Fibroblast of gingiva (primary cell): ENCODE measurements at regions not wholly inside any gene's neighbourhood (a gene's known extent, or its start where the extent isn't known, plus 50 kb on each side); places are given as distances from the start of the nearest gene placed in this dataset.

Source experiments
- DNase-seq: peaks from one replicate; pipeline ENCODE4 v3.0.0-alpha.2; 2011; ENCODE audit warnings: low read depth

DNA sequence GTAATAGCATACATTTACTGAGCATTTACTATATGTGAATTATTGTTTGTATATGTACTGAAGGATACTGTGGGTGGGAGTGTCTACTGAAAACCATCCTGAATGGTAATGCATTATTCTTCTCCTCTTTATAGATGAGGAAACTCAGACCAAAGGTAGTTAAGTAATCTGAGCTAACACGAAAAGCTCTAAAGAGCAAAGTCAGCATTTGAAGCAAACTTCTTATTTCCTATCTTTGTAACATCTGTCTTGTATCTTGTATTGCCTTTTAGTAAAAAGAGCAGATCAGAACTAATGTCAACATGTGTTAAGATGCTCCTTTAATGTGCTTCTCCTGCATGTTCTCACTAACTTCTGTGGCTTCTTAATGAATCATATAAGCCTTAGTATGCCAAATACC is 382.8 kb upstream of the NXPH2 start:
- DNase-seq = no peak

DNA sequence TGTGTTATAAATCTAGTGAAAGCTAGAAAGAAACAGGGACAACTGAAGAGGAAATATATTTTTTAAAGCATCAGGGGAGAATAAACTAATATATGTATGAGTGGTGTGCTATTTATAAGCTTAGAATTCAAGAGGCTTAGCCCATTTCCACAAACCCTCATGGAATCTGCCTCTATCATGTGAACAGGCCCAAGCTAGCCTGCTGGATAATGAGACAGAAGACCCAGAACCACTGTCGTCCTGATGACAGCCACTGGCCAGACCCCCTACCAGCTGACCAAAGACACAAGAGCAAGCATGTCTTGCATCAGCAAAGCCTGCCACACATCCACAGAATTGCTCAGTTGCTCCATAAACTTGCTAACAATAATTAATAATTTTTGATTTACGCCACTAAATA is 382.3 kb upstream of the NXPH2 start:
- DNase-seq = no peak

DNA sequence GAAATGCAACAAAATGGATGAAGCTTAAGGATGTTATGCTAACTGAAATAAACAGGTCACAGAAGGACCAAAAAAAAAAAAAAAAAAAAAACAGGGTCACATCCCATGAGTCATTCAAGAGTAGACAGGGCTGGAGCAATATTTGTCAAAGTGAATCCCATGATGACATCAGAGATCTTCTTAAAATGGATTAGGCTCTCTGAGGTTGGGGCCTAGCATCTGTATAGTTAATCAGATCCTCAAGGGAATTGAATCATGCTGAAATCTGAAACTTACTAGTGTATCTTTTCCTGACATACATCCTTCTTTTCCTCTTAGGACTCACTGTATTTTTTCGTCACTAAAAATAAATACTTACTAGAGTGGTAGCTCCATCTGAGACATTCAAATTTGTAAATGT is 380.6 kb upstream of the NXPH2 start:
- no peak for DNase-seq

DNA sequence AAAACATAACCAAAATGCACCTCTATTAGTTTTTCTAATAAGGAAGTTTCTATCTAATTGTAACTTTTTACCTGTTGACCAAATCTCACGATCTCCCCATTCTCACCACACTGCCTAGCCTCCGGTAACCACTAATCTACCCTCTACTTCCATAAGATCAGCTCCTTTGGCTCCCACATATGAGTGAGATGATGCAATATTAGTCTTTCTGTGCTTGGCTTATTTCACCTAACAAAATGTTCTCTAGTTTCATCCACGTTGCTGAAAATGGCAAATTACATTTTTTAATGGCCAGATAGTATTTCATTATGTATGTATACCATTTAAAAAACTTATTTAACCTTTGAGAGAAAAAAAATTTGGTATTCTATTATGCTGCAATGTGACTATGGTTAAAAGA is 379.0 kb upstream of the NXPH2 start:
- DNase-seq = no peak

DNA sequence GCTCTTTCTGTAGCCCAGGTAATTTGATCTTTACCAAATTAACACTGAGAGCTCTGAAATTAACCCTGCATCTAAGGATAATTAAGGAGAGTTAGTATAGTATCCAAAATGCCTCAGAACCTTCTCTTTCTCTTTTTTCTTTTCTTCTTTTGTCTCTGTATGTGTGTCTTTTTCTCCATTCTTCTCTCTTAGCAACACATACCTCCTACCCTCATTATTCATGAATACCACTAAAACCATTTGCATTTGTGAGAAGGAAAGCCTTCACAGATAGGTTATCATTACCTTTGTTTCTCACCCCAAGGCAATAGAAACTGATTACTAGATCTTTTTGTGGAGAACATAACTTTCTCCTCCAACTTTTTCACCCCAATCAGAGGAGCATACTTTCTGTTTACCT is 376.5 kb upstream of the NXPH2 start:
- no peak for DNase-seq

DNA sequence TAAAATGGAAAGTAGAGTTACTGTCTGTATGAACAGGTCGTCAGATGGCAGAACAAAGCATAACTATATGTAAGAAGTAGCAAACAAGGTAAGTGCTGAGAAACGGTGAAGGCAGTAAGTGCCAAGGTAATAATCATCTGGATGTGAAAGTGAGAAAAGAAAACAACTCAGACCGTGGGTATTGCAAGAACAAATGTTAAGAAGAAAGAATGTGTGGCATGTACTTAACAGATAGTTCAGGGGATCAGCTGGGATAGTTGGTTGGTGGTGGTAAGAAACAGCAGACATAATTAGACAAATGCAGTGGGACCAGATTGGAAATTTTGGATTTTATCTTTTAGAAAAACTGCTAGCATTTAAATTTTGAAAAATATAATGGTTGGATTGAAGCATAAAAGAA is 375.8 kb upstream of the NXPH2 start:
- DNase-seq = no peak

DNA sequence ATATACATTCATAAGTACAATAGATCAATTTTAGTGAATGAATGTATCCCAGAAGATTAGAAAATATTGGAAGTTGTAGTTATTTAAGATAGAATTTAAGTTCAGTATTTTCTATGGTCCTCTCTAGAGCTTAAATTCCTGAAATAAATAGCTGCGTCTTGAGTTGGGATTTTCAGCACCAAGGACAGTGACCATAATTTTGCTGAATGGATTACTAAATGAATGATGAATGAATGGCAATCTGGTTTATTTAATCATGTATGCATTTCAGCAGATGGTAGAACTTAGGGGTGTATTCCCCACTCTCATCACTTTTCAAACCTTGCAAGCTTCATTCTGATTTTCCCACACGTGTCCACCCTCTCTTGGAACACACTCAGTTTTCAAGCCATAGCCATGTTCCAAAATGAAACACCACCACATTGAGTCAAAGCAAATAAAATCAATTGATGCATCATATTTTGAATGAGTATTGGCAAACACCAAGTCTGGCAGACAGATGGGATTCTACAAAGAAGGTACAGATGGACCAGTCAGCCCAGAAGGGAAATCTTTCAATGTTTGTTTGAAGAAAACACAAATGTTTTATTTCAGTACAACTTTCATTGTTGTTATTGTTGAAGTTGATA is 362.2 kb upstream of the NXPH2 start:
- no peak for DNase-seq

DNA sequence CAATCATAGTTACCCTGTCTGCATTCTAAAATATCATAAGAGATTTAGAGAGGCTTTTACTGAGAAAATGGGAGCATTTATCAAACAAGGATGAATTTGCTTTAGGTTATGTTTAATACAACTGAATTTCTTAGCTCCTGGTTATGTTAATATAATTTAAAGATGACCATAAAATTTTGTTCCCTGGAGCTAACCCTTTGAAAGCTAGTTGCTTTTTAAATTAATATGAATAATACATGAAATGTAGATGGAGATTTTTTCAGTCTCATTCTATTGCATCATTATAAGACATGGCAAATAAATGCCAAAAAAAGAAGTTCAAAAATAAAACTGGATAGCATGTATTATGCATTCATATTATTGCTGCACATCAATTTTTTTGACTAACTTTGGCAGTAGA is 344.1 kb upstream of the NXPH2 start:
- DNase-seq = no peak

DNA sequence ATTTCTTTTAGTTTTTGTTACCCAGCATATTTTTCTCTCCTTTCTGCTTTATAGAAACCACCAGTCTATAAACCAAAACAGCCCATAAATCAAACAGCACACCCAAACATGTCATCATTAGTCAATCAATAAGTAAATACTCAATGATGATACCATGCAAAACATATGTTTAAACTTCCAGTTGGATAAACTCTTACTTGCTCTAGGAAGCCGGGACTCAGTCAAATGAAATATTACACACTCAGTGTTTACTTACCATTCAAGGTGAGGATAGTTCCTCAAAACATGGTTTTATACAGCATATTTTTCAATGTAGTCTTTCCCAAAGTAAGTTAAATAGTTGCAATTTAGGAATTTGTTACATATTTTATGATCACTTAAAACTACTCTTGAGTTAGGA is 343.6 kb upstream of the NXPH2 start:
- no peak for DNase-seq

DNA sequence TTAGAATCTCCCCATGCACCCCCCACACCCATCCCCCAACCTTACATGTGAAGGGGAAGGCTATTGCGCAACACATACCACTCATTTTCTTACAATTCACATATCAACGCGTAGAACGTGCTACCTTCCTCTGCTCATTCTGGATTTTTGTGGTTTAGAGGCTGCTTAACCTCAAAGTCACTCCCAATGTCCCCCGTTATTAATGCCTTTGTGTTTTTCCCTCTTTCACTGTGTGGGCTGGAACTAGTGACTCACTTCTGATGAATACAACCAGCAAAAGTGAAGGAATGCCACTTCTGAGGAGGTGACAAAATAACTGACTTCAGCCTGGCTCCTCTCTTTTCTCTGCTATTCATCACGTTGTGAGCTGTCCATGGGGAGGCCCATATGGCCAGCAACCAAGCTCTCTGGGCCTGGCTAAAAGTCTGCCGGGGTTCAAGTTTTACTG is 342.5 kb upstream of the NXPH2 start:
- DNase-seq = no peak

DNA sequence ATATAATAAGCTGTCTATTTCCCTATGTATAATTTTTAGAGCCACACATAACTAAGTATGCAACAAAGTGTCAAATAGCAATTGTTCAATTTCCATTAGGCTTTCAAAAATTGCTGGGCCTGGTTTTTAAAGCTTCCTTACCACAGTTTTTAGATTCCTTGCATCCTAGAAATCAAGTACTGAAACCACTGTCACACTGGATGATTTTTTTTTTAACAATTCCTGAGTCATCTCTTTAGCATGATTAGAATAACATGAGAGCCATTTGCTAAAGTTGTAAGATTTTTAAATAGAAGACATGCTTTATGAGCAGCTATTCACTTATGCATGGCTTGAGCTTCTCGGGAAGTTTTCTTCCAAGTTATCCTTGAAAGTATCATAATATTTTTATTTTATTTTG is 319.5 kb upstream of the NXPH2 start:
- DNase-seq = no peak

DNA sequence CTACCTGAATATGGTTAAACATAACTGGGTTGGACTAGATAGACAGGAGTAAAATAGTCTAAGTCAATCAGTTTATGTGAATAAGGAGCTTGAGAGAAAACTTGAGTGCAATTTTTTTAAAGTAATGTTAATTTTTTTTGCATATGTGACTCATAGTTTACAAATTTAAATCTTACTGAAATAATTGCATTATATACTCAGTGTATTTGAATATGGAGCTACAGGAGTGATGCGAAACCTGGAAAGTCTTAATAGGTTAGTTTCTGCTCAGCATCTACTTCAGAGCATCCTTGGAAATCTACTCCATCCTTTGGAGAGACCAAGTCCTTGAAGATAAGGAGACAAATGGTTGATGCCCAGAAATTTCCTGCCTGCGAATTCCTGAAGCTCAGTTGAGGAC is 318.8 kb upstream of the NXPH2 start:
- no peak for DNase-seq

DNA sequence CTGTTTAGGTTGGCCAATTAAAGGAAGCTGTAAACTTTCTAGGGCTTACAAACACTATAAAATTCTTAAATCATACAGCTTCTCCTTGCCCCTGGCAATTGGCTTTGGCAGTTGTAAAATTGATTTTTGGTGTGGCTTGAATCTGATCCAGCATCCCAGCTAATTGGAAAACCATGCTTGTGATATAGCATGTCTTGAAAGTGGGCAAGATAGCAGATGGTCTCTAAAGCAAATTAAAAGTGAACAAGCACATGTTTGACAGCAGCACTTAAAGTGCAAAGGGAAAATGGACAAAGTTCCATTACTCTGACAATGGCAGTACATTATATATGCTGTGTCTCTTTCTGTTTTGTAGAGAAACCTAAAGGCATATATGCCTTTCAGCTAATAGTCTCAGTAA is 302.9 kb upstream of the NXPH2 start:
- DNase-seq = no peak

DNA sequence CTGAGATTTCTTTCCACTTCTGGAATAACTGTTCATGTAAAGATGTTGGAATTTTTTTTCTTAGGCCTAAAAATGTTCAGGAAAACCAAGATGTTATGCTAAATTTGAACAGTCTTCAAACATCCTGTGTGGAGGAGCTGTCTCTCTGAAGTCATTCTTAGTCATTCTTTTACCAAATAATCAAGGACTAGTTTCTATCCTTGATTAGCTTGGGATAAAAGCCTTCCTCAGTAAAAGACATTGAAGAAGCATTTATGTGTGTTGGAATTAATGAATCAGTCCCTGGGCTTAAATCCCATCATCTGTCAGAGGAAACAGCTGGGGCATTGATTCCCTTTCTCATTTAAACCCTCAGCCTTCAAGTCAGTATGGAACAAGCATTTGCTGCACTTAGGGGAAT is 300.1 kb upstream of the NXPH2 start:
- DNase-seq = no peak

DNA sequence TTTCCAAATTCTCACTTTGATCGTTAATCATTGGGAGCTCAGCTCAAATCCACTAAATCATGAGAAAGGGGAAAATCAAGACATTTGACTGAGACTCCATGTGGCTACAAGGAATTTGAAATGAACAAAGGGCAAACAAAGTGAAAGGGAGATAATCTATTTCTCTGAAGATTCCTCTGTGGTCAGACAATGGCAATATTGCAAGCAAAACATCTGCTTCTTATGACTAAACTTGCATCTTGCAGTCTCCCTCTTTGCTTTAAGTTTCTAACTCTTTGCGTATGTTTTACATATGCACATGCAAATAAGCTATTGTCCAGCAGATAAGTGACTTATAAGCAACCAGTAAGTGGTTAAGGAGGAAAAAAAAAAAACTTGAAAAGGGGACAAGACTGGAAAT is 299.1 kb upstream of the NXPH2 start:
- DNase-seq = no peak

DNA sequence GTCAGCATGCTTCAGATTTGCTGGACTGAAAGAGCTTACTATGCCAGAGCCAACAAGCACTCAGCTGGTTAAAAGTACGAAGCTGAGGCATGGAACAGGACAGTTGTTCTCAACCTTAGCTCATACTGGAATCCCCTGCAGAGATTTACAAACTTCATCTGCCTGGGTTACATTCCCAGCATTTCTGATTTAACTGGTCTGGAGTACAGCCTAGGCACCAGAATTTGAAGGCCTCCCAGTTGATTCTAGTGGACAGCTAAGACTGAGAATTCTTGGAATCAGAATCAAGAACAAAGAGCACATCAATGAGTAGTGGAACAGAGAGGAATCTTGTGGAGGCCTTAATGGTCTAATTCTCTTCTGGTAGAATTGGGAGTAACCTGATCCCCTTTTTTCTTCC is 298.2 kb upstream of the NXPH2 start:
- no peak for DNase-seq

DNA sequence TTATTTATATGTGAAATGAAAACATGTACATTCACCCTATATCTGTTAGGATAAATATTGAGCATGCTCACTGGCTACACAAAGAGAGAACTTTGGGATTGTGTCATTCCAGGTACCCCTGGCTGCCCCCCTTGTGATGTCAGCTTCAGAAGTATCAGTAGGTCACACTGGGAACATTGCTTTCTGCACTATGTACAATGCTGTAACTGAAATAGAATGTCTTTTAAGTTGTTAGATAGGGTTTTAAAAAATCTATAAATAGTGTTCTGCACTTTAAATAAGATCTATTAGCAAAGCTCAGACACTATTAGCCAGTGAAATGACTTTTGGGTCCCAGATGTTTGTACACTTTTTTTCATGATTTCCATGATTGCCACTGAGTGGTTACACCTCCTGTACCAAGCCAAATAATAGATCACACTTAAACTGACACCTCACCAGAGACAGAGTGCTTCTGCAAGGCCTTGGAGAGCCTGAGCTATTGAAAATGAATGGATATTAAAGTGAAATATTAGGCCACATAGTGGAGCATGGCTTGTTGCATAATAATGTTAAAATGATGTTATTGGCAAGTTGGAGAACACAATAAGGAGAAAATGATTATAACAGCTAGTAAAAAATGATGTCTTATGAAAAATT is 297.0 kb upstream of the NXPH2 start:
- DNase-seq = no peak

DNA sequence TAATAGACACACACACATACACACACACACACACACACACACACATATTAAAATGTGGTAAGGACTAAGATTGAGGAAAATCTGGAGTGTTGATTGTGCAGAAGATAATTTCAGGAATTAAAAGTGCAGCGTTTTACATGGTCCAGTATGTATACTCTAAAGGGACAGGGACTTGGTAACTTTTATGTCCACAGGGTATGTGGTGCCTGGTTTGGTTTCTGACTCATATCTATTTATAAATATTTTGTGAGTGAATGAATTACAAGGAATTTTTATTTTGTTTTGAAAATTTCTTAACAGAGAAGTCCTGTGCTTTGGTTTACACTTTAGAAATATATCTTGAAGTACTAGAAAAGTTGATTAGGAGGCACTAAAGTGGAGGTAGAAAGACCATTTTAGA is 287.7 kb upstream of the NXPH2 start:
- DNase-seq = no peak

DNA sequence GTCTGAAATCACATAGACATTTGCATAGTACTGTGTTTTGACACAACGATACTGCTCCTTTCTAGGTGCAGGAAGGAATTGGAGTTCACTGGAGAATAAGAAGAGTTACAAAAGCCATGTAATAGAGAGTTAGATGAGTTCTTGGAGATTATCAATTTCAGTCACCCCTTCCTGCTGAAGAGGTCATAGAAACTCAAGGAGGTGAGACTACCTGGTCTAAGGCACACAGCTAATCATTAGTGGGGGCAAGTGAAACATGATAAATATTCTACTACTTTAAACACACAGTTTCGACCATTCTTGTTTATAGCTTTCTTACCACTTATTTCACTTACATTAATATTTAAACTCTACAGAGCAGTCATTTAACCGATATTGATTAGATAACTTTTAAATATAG is 286.9 kb upstream of the NXPH2 start:
- DNase-seq = no peak

DNA sequence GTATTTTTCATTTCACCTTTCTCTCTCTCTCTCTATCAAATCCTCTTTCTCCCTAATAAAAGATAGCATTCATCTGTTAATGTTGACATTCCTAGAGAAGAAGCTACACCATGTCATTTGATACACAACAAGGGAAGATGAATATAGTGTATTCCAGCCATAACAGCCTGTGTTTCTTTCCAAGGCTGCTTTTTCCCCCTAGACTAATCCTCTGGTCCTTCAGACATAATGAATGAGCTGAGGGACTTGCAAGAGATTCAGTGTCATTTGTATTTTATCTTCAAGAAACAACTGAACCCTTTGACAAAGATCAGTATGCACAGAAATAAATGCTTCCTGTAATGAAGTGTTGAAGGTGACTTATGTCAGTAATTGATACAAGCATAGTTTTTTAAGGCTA is 284.0 kb upstream of the NXPH2 start:
- DNase-seq = no peak

DNA sequence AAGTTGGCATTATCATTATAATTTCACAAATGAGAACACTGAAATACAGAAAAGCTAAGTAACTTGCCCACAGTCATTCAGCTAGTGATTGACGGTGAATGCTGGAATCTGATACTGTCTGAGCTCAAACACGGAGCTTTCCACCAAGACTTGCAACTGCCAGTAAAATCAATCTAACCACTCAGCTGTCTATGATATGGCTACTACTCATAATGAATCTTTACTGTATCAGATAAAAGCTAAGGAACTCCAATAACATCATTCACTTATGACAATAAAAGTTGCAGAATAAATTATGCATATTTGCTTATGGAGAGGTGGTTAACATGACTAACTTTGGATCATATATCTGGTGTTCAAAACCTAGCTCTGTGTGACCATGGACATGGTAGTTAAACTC is 279.4 kb upstream of the NXPH2 start:
- DNase-seq = no peak

DNA sequence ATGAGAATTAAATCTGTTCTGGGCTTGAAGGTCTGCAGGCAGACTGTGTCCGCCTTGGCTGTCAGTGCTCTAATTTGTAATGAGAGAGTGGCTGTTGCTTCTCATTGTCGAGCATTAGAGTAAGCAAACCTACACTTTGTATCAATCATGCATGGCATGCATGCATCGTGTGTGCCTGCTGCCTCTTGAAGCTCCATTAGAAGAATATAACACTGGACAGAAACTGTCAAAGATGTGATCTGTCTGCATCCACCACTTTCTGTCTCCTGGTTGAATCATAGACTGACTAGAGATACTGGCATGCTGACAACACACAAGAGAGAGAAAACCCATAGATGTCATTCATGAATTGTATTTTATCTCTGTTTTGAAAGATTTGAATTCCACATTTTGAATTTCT is 275.0 kb upstream of the NXPH2 start:
- no peak for DNase-seq

DNA sequence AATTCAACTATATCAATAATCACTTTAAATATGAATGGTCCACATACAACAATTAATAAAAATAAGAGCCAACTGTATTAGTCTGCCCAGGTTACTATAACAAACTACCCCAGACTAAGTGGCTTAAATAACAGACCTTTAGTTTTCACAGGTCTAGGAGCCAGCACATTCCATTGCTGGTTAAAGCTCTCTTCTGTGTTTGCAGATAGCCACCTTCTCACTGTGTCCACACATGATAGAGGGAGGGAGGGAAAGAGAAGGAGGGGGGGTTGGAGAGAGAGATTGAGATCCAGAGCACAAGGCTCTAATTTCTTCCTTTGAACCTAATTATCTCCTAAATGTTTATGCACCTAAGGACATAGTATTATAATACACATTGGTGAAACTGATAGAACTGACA is 267.8 kb upstream of the NXPH2 start:
- no peak for DNase-seq

DNA sequence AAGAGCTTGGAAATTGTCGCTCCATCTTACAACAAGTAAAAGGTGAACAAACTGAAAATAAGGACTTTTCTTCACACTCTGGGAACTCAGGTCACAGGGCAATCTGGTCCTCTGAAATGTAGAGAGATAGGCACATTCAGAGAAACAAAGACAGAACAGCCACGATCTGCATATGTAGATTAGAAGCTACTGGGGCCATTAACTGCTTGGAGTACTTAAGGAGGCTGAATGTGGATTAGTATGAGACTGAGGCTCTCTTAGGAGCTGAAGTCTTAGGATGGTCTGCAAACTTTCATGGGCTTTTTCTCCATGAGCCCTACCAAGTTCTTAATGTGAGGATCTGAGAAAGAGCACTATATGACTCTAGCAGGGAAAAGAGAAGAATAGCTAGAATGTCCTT is 265.3 kb upstream of the NXPH2 start:
- DNase-seq = no peak

DNA sequence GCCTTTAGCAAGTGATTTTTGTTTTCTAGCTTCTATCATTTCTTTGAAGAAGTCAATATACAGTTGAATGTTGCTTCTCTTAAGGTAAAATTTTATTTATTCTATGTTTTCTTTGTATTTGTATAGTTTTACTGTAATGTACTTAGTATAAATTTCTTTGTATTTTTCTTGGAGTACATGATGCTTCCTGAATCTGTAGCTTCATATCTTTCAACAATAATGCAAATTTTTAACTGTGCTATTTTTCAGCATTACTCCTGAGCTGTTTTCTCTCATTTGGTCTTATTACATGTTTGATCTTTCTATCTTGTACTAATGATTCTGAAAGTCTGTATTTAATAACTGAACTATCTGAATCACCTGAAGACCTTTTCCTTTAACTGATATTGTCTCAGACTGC is 253.9 kb upstream of the NXPH2 start:
- no peak for DNase-seq
